Loucy (cell line): ENCODE measurements at regions not wholly inside any gene's neighbourhood (a gene's known extent, or its start where the extent isn't known, plus 50 kb on each side); places are given as distances from the start of the nearest gene placed in this dataset.

Source experiments
- CTCF ChIP-seq: fragments of 200-600 bp; sonication (generic); conservative IDR thresholded peaks from 2 replicates; pipeline ENCODE4 v1.5.1; 2014; ENCODE audit warnings: mild to moderate bottlenecking, antibody characterized with exemption, low read length
- EZH2phosphoT487 ChIP-seq: fragments of 200-600 bp; IDR thresholded peaks from 2 replicates; pipeline ENCODE4 v1.6.1; 2018; ENCODE audit warnings: antibody characterized with exemption, mild to moderate bottlenecking, moderate library complexity, borderline replicate concordance

DNA sequence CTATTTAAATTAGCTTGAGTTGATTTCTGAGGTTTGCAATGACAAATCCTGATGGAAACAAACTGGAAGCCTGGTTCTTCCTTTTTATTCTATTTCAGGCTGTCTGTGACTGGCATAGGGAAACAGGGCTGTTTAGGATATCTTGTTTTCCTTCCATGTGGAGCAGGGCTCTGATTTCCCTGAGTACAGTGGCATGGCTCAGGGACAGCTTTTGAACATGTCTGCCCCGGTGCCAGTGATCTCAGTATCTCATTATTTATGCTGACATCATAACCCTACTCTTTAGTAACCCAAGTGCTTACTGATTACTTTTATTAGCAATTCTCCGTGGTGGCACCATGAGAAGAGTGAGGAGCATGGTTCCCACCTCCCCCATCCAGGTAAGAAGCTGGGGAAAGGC, 720.3 kb downstream of the GALR1 start:
- TF ChIP-seq CTCF (no peak), EZH2phosphoT487 (no peak)
